Kidney epithelial cell (primary cell): ENCODE measurements at regions not wholly inside any gene's neighbourhood (a gene's known extent, or its start where the extent isn't known, plus 50 kb on each side); places are given as distances from the start of the nearest gene placed in this dataset.

Experiments used
- DNase-seq: peaks from one replicate; pipeline ENCODE4 v3.0.0-alpha.2; 2010; ENCODE audit warnings: low read depth
- H3K27me3 ChIP-seq: 2 replicates; pipeline ENCODE4 v1.6.0; 2011; ENCODE audit warnings: low read length; ENCODE audit not compliant: control insufficient read depth, insufficient read depth
- H3K36me3 ChIP-seq: 2 replicates; pipeline ENCODE4 v1.5.1; 2011; ENCODE audit warnings: low read length; ENCODE audit not compliant: control insufficient read depth, insufficient read depth
- H3K4me3 ChIP-seq: 2 replicates; pipeline ENCODE4 v1.5.1; 2011; ENCODE audit warnings: low read depth, mild to moderate bottlenecking, control low read depth, low read length
- CTCF ChIP-seq: IDR thresholded peaks from 2 replicates; pipeline ENCODE4 v1.5.1; 2011; ENCODE audit warnings: mild to moderate bottlenecking, moderate library complexity, low read length, control low read depth, inconsistent platforms; ENCODE audit not compliant: insufficient read depth, poor library complexity, severe bottlenecking

DNA sequence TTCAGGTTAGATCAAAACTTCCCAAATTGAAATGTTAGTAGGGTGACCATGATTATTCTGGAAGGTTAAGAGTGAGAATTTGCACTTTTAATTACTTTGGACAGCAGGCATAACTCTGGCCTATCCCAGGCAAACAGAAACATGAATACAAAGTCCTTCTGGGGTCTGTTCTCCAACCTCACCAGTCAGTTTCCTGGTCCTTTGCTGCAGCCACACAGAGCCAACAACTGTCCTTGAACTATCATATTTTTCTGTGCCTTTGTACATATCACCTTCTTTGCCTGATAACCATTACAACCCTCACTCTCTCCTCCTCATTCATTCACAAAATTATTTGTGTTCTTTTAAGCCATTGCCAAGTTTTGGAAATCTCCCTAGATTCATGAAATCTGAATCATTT is 126.0 kb upstream of the GBE1 start:
- Histone ChIP-seq H3K4me3 (no peak overlapping the region), H3K27me3 (no peaks in the 10 kb centered on the region), H3K36me3 (no peaks in the 10 kb centered on the region)
- DNase-seq, result no peak
- TF ChIP-seq CTCF, result no peak

DNA sequence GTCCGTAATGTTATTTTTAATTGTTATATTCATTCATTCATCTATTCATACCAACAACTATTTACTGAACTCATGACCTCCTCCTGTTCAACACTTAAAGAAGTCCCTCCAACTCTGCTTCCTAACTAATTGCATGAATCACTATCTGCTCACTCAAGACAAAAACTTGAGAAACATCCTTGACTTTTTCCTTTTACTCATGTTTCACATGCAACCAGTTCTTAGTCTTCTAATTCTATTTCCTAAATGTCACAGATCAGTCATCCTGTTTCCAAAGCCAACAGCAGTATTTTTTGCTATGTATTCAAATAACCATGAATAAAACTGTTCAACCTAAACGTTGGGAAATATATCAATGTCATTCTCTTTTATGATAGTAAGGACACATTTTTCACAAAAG is 124.6 kb upstream of the GBE1 start:
- no peak for DNase-seq
- no peak for TF ChIP-seq CTCF
- Histone ChIP-seq H3K27me3 (no peaks in the 10 kb centered on the region), H3K36me3 (no peaks in the 10 kb centered on the region), H3K4me3 (no peak overlapping the region)

- H3K4me3 ChIP-seq, result no peak overlapping the region
- no peak for TF ChIP-seq CTCF
- DNase-seq, result no peak
- no peaks in the 10 kb centered on the region for H3K36me3 ChIP-seq
- H3K27me3 ChIP-seq, result no peaks in the 10 kb centered on the region
Observed at GRCh38 chr3:81884791-81885190, 123.3 kb upstream of the GBE1 start.

- H3K4me3 ChIP-seq, result no peak overlapping the region
- no peak for DNase-seq
Observed at GRCh38 chr3:81876826-81877225, 115.4 kb upstream of the GBE1 start.

GRCh38 chr3:81874738-81875137 is 113.3 kb upstream of the GBE1 start:
- TF ChIP-seq CTCF, result no peak
- H3K4me3 ChIP-seq, result no peak overlapping the region
- H3K27me3 ChIP-seq, result no peaks in the 10 kb centered on the region
- H3K36me3 ChIP-seq, result no peaks in the 10 kb centered on the region
- DNase-seq, result no peak

More at GRCh38 chr3:81876826-81877225, 115.4 kb upstream of the GBE1 start:
- H3K27me3 ChIP-seq, result no peaks in the 10 kb centered on the region
- no peak for TF ChIP-seq CTCF
- H3K36me3 ChIP-seq, result no peaks in the 10 kb centered on the region

GRCh38 chr3:81872566-81872965 is 111.1 kb upstream of the GBE1 start:
- Histone ChIP-seq H3K27me3 (no peaks in the 10 kb centered on the region), H3K36me3 (no peaks in the 10 kb centered on the region), H3K4me3 (no peak overlapping the region)
- DNase-seq, result no peak
- no peak for TF ChIP-seq CTCF
